OCI-LY7 (cell line): ENCODE measurements at regions not wholly inside any gene's neighbourhood (a gene's known extent, or its start where the extent isn't known, plus 50 kb on each side); places are given as distances from the start of the nearest gene placed in this dataset.
"Not testable (repeated sequence)": the region's sequence is repeated elsewhere in the genome, so short reads cannot be mapped to it uniquely, and the experiment has no call there.

ENCODE experiments used
- BruUV-seq: library from RNA; stranded (reverse); fragments of 400-500 nt; replicated peaks from 2 replicates; lab custom pipeline; 2021; lab: Mats Ljungman, UMichigan
- CTCF ChIA-PET: fragments of 300-600 bp; sonication (Branson Sonifier 250); formaldehyde crosslinking; loops from one replicate; lab custom pipeline; 2022; ENCODE audit warnings: antibody characterized with exemption; ENCODE audit not compliant: unreplicated experiment; lab: Charles Lee
- POLR2A ChIA-PET: fragments of 300-600 bp; sonication (Branson Sonifier 250); formaldehyde crosslinking; loops from one replicate; lab custom pipeline; 2022; ENCODE audit warnings: antibody characterized with exemption; lab: Charles Lee
- DNase-seq: peaks from one replicate; pipeline ENCODE4 v3.0.0-alpha.2; 2015; ENCODE audit warnings: low spot score
- H2AFZ ChIP-seq: fragments of 200-600 bp; sonication (generic), shearing (Covaris generic); 2 replicates; pipeline ENCODE4 v1.6.1; 2014; ENCODE audit warnings: mild to moderate bottlenecking, antibody characterized with exemption, low read length, moderate library complexity
- H3K27ac ChIP-seq: fragments of 200-600 bp; sonication (generic); 2 replicates; pipeline ENCODE4 v1.5.1; 2014; ENCODE audit warnings: mixed run types, low read depth, mild to moderate bottlenecking, moderate library complexity, low read length, inconsistent platforms; ENCODE audit not compliant: poor library complexity, severe bottlenecking
- H3K36me3 ChIP-seq: fragments of 200-600 bp; sonication (generic); 2 replicates; pipeline ENCODE4 v1.6.1; 2014; ENCODE audit warnings: mild to moderate bottlenecking, antibody characterized with exemption, low read length, moderate library complexity, mixed read lengths; ENCODE audit not compliant: insufficient read depth
- H3K4me1 ChIP-seq: fragments of 200-600 bp; sonication (generic); 2 replicates; pipeline ENCODE4 v1.5.1; 2014; ENCODE audit warnings: mild to moderate bottlenecking, low read length; ENCODE audit not compliant: insufficient read depth, poor library complexity, severe bottlenecking
- H3K4me2 ChIP-seq: fragments of 200-600 bp; sonication (generic); 2 replicates; pipeline ENCODE4 v1.6.1; 2014; ENCODE audit warnings: mild to moderate bottlenecking, low read length
- H3K4me3 ChIP-seq: fragments of 200-600 bp; sonication (generic); 2 replicates; pipeline ENCODE4 v1.5.1; 2014; ENCODE audit warnings: mild to moderate bottlenecking, low read depth, low read length; ENCODE audit not compliant: poor library complexity, severe bottlenecking
- H3K79me2 ChIP-seq: fragments of 200-600 bp; sonication (generic); 2 replicates; pipeline ENCODE4 v1.6.1; 2016; ENCODE audit warnings: low read depth, mild to moderate bottlenecking, low read length, moderate library complexity, mixed read lengths; ENCODE audit not compliant: insufficient read depth
- H3K9me2 ChIP-seq: fragments of 200-600 bp; sonication (generic); 2 replicates; pipeline ENCODE4 v1.6.1; 2016; ENCODE audit warnings: mild to moderate bottlenecking, low read length, mixed read lengths; ENCODE audit not compliant: insufficient read depth
- H3K9me3 ChIP-seq: fragments of 200-600 bp; sonication (generic); 2 replicates; pipeline ENCODE4 v1.6.1; 2014; ENCODE audit warnings: mild to moderate bottlenecking, mixed run types, low read length, mixed read lengths
- H4K20me1 ChIP-seq: fragments of 200-600 bp; sonication (generic); 2 replicates; pipeline ENCODE4 v1.6.1; 2014; ENCODE audit warnings: mild to moderate bottlenecking, antibody characterized with exemption, low read length, moderate library complexity, mixed read lengths; ENCODE audit not compliant: insufficient read depth
- EZH2phosphoT487 ChIP-seq: fragments of 200-600 bp; sonication (generic); IDR thresholded peaks from 2 replicates; pipeline ENCODE4 v1.6.1; 2018; ENCODE audit warnings: low read depth, borderline replicate concordance, mild to moderate bottlenecking, mixed run types, antibody characterized with exemption, low read length, moderate library complexity, mixed read lengths
- intact Hi-C: fragments of 100-400 bp; cut with micrococcal nuclease; formaldehyde crosslinking; loops from one replicate; pipeline ENCODE4 v1.10.0; 2022; ENCODE audit not compliant: unreplicated experiment
- TF ChIP-seq, protein P1 (sequence below): fragments of 200-600 bp; sonication (generic); conservative IDR thresholded peaks from 2 replicates; pipeline ENCODE4 v1.5.1; 2014; ENCODE audit warnings: mild to moderate bottlenecking, antibody characterized with exemption, low read length, moderate library complexity, mixed read lengths

DNA sequence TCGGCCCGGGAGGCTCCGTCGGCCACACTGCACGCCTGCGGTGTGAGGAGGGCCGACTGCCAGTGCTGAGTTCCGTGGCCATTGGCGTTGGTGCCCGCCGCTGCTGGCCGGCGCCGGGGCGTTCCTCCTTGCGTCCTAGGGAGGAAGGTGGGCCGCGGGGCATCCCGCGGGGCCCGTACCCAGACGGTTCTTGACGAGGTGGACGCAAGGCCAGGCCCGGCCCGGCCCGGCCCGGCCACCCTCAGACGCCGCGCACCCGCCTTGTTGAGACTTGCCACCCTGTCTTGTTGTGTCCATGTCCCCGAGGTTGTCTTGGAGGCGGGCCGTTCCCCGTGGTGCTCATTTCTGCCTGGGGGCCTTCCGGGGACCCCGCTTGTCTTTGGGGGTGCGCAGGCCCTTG lies 282.0 kb upstream of the AGTR2 start:
- intact Hi-C loops, DNase-seq, H3K27ac ChIP-seq, BruUV-seq, H3K4me1 ChIP-seq, H3K4me2 ChIP-seq, H3K9me3 ChIP-seq, H3K36me3 ChIP-seq, H3K4me3 ChIP-seq, CTCF ChIA-PET, H3K79me2 ChIP-seq, H4K20me1 ChIP-seq, H2AFZ ChIP-seq, H3K9me2 ChIP-seq, POLR2A ChIA-PET: not testable (repeated sequence)

GRCh38 chrX:115889121-115889890 lies 281.2 kb upstream of the AGTR2 start:
- no peaks in the 10 kb centered on the region for H3K79me2 ChIP-seq
- no peaks in the 10 kb centered on the region for H3K9me2 ChIP-seq
- POLR2A ChIA-PET: no interaction called here
- no peak overlapping the region for H3K4me2 ChIP-seq
- no peaks in the 10 kb centered on the region for H3K9me3 ChIP-seq
- H3K27ac ChIP-seq: no peak overlapping the region
- no peaks in the 10 kb centered on the region for H3K4me1 ChIP-seq
- no TSS peak for BruUV-seq
- H2AFZ ChIP-seq: no peak overlapping the region
- TF ChIP-seq EZH2phosphoT487: no peak
- TF ChIP-seq, protein P1, sequence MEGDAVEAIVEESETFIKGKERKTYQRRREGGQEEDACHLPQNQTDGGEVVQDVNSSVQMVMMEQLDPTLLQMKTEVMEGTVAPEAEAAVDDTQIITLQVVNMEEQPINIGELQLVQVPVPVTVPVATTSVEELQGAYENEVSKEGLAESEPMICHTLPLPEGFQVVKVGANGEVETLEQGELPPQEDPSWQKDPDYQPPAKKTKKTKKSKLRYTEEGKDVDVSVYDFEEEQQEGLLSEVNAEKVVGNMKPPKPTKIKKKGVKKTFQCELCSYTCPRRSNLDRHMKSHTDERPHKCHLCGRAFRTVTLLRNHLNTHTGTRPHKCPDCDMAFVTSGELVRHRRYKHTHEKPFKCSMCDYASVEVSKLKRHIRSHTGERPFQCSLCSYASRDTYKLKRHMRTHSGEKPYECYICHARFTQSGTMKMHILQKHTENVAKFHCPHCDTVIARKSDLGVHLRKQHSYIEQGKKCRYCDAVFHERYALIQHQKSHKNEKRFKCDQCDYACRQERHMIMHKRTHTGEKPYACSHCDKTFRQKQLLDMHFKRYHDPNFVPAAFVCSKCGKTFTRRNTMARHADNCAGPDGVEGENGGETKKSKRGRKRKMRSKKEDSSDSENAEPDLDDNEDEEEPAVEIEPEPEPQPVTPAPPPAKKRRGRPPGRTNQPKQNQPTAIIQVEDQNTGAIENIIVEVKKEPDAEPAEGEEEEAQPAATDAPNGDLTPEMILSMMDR: no peak
- no peaks in the 10 kb centered on the region for H4K20me1 ChIP-seq
- no peak overlapping the region for H3K4me3 ChIP-seq
- H3K36me3 ChIP-seq: no peaks in the 10 kb centered on the region
- CTCF ChIA-PET: no interaction called here
- DNase-seq: no peak
- intact Hi-C loops: no loop called here

DNA sequence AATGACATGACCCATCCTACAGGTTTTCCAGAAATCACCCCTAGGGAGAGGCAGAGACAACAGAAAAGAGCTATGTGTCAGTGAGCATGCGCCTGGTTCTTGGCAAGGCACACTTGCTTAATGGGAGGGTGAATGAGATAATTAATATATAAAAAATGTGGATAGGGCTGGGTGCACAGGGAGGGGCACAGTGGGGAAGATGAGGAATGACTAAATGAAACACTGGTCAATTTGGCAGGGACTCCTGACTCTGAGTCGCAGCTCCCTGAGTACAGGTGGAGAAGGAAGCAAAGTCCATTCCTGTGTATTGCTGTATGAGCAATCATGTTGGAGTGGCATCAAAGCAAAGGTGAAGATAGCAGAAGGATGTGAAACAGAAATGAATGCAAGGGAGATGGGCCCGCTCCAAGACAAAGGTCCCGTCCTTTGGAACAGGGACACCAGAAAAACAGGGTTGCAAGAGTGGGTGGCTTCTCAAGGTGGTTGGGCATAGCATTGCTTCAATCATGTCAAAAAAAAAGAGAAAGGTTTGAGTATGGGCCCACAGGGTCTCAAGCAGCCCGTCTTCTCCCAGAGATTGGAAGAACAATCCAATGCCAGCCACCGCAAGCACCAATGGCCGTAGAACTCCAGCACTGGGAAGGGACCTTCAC lies 278.4 kb upstream of the AGTR2 start:
- Histone ChIP-seq H3K4me2 (no peak overlapping the region), H3K9me3 (no peaks in the 10 kb centered on the region), H3K4me1 (no peaks in the 10 kb centered on the region), H3K4me3 (no peak overlapping the region), H4K20me1 (no peaks in the 10 kb centered on the region), H3K36me3 (no peaks in the 10 kb centered on the region), H3K9me2 (no peaks in the 10 kb centered on the region), H3K27ac (no peak overlapping the region), H3K79me2 (no peaks in the 10 kb centered on the region), H2AFZ (no peak overlapping the region)
- intact Hi-C loops: no loop called here
- TF ChIP-seq, protein P1: no peak
- no peak for TF ChIP-seq EZH2phosphoT487
- POLR2A ChIA-PET: no interaction called here
- no TSS peak for BruUV-seq
- DNase-seq: no peak
- CTCF ChIA-PET: no interaction called here
